SK-N-SH (cell line): ENCODE measurements at regions not wholly inside any gene's neighbourhood (a gene's known extent, or its start where the extent isn't known, plus 50 kb on each side); places are given as distances from the start of the nearest gene placed in this dataset.

ENCODE experiments used
- CTCF ChIP-seq: fragments of 200-600 bp; sonication (generic); IDR thresholded peaks from 2 replicates; pipeline ENCODE4 v1.6.1; 2017; ENCODE audit warnings: antibody characterized with exemption, mild to moderate bottlenecking, moderate library complexity
- EZH2phosphoT487 ChIP-seq: fragments of 200-600 bp; sonication (generic); IDR thresholded peaks from 2 replicates; pipeline ENCODE4 v1.6.1; 2017; ENCODE audit warnings: low read depth, mixed run types, mild to moderate bottlenecking, antibody characterized with exemption, moderate library complexity, borderline replicate concordance
- FOXJ3 ChIP-seq: sonication (generic); formaldehyde crosslinking; IDR thresholded peaks from 2 replicates; pipeline ENCODE4 v1.5.1; 2020; ENCODE audit warnings: mild to moderate bottlenecking, missing genetic modification reagents
- GABPA ChIP-seq: IDR thresholded peaks from 2 replicates; pipeline ENCODE4 v1.4.0; 2012; ENCODE audit warnings: low read depth, mild to moderate bottlenecking
- JUND ChIP-seq: IDR thresholded peaks from 2 replicates; pipeline ENCODE4 v1.4.0; 2012
- NRF1 ChIP-seq: IDR thresholded peaks from 2 replicates; pipeline ENCODE4 v1.6.1; 2012; ENCODE audit warnings: low read depth, mild to moderate bottlenecking, low read length
- RFX5 ChIP-seq: IDR thresholded peaks from 2 replicates; pipeline ENCODE4 v1.6.1; 2012; ENCODE audit warnings: mild to moderate bottlenecking, improper control_type of control experiment, low read length
- USF1 ChIP-seq: IDR thresholded peaks from 2 replicates; pipeline ENCODE4 v1.4.0; 2012; ENCODE audit warnings: low read depth, borderline replicate concordance
- TF ChIP-seq, protein P1 (sequence below): IDR thresholded peaks from 2 replicates; pipeline ENCODE4 v1.6.1; 2012; ENCODE audit warnings: mild to moderate bottlenecking, low read depth, low read length, moderate library complexity

DNA sequence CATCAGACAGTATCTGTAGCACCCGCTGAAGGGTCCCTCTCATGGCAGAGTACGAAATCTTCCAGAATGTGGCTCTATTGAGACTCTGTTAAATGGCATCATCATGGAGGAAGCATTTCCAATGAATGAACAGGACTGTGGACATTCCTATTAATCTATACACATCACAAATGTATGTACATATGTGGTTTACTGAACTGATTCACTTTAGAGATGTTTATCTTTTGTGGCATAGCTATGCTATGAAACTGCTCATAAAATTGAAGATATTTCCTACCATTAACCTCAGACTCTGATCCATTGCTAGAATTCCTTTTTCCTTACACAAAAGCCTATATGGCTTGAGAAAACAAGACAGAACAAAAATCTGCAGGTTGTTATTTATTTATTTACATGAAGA is 259.6 kb upstream of the RRP15 start:
- TF ChIP-seq CTCF (no peak), GABPA (no peak), RFX5 (no peak), JUND (peak; percentile 63; the same call in 1 of the 2 replicates), FOXJ3 (CRISPR knock-in tag) (no peak), EZH2phosphoT487 (no peak), USF1 (no peak), NRF1 (no peak)
- TF ChIP-seq, protein P1, sequence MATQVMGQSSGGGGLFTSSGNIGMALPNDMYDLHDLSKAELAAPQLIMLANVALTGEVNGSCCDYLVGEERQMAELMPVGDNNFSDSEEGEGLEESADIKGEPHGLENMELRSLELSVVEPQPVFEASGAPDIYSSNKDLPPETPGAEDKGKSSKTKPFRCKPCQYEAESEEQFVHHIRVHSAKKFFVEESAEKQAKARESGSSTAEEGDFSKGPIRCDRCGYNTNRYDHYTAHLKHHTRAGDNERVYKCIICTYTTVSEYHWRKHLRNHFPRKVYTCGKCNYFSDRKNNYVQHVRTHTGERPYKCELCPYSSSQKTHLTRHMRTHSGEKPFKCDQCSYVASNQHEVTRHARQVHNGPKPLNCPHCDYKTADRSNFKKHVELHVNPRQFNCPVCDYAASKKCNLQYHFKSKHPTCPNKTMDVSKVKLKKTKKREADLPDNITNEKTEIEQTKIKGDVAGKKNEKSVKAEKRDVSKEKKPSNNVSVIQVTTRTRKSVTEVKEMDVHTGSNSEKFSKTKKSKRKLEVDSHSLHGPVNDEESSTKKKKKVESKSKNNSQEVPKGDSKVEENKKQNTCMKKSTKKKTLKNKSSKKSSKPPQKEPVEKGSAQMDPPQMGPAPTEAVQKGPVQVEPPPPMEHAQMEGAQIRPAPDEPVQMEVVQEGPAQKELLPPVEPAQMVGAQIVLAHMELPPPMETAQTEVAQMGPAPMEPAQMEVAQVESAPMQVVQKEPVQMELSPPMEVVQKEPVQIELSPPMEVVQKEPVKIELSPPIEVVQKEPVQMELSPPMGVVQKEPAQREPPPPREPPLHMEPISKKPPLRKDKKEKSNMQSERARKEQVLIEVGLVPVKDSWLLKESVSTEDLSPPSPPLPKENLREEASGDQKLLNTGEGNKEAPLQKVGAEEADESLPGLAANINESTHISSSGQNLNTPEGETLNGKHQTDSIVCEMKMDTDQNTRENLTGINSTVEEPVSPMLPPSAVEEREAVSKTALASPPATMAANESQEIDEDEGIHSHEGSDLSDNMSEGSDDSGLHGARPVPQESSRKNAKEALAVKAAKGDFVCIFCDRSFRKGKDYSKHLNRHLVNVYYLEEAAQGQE = no peak
